Left lung (tissue), 4 donors: ENCODE measurements at regions not wholly inside any gene's neighbourhood (a gene's known extent, or its start where the extent isn't known, plus 50 kb on each side); places are given as distances from the start of the nearest gene placed in this dataset.
"Not testable (repeated sequence)": the region's sequence is repeated elsewhere in the genome, so short reads cannot be mapped to it uniquely, and the experiment has no call there.

Experiments
- ATAC-seq: fragments of 200-7000 bp; cut with Tn5 transposase; one replicate; pipeline ENCODE4 v1.9.1; 2020; ENCODE audit warnings: moderate library complexity
- DNase-seq, 4 donors: peaks; one replicate each; pipeline ENCODE4 v3.0.0-alpha.2; 2013 to 2020
- H3K27ac ChIP-seq, 2 donors: fragments of 200-600 bp; sonication (generic) in 1 of 2; one replicate each; pipeline versions ENCODE4 v1.5.0 to v1.8.0; 2020 to 2021
- H3K27me3 ChIP-seq, 2 donors: fragments of 200-600 bp; sonication (generic) in 1 of 2; one replicate each; pipeline versions ENCODE4 v1.5.0 to v1.8.0; 2020 to 2021
- H3K36me3 ChIP-seq, 2 donors: fragments of 200-600 bp; sonication (generic) in 1 of 2; one replicate each; pipeline versions ENCODE4 v1.5.0 to v1.8.0; 2020 to 2021
- H3K4me1 ChIP-seq, 2 donors: fragments of 200-600 bp; one replicate each; pipeline ENCODE4 v1.8.0; 2021
- H3K4me3 ChIP-seq, 2 donors: fragments of 200-600 bp; sonication (generic) in 1 of 2; one replicate each; pipeline versions ENCODE4 v1.5.0 to v1.8.0; 2020 to 2021; ENCODE audit warnings: mild to moderate bottlenecking in 1 of 2
- H3K9me3 ChIP-seq, 2 donors: fragments of 200-600 bp; sonication (generic) in 1 of 2; one replicate each; pipeline versions ENCODE4 v1.5.0 to v1.8.0; 2020 to 2021
- intact Hi-C, 2 donors: fragments of 100-400 bp; cut with DNase I; formaldehyde crosslinking; loops; one replicate each; pipeline versions ENCODE4 v1.11.2 to v1.14.2; 2022
- TF ChIP-seq, protein P1 (sequence below), 2 donors: fragments of 200-600 bp; sonication (generic) in 1 of 2; IDR thresholded peaks; one replicate each; pipeline versions ENCODE4 v1.5.0 to v1.8.0; 2021; ENCODE audit warnings: antibody characterized with exemption in 2 of 2
- donor health status: DM: no; HTN: yes; CAD: no.
- donor health status: DM: no; HTN: no; CAD: no.

DNA sequence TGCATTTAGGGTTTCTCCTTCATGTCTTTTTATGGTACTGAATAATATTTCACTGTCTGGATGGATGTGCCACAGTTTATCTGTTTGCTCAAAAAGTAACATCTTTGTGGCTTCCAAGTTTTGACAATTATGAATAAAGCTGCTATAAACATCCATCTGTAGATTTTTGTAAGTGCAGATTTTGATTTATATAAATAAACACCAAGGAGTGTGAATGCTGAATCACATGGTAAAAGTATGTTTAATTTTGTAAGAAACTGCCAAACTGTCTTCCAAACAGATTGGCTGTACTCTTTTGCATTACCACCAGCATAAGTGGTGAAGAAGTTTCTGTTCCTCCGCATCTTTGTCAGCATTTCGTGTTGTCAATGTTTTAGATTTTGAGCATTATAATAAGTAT lies 158.7 kb upstream of the GIMD1 start:
- H3K4me1 ChIP-seq, result no peaks in the 10 kb centered on the region
- intact Hi-C loops, result no loop called here
- no peak overlapping the region for H3K27ac ChIP-seq
- no peaks in the 10 kb centered on the region for H3K36me3 ChIP-seq
- no peaks in the 10 kb centered on the region for H3K9me3 ChIP-seq
- ATAC-seq, result no peak
- no peak for DNase-seq
- H3K4me3 ChIP-seq, result no peak overlapping the region
- no peaks in the 10 kb centered on the region for H3K27me3 ChIP-seq
- TF ChIP-seq, protein P1, sequence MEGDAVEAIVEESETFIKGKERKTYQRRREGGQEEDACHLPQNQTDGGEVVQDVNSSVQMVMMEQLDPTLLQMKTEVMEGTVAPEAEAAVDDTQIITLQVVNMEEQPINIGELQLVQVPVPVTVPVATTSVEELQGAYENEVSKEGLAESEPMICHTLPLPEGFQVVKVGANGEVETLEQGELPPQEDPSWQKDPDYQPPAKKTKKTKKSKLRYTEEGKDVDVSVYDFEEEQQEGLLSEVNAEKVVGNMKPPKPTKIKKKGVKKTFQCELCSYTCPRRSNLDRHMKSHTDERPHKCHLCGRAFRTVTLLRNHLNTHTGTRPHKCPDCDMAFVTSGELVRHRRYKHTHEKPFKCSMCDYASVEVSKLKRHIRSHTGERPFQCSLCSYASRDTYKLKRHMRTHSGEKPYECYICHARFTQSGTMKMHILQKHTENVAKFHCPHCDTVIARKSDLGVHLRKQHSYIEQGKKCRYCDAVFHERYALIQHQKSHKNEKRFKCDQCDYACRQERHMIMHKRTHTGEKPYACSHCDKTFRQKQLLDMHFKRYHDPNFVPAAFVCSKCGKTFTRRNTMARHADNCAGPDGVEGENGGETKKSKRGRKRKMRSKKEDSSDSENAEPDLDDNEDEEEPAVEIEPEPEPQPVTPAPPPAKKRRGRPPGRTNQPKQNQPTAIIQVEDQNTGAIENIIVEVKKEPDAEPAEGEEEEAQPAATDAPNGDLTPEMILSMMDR (IDR thresholded peaks at IDR 0.05), result no peak

DNA sequence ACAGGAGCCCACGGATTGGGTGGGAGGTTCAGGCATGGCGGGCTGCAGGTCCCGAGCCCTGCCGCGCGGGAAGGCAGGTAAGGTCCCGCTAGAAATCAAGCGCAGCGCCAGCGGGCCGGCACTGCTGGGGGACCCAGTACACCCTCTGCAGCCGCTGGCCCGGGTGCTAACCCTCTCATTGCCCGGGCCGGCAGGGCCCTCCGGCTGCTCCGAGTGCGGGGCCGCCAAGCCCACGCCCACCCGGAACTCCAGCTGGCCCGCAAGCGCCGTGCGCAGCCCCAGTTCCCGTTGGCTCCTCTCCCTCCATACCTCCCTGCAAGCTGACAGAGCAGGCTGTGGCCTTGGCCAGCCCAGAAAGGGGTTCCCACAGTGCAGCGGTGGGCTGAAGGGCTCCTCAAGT lies 156.8 kb upstream of the GIMD1 start:
- H3K9me3 ChIP-seq, H3K27me3 ChIP-seq, ATAC-seq, H3K27ac ChIP-seq, H3K4me3 ChIP-seq, intact Hi-C loops, H3K4me1 ChIP-seq, H3K36me3 ChIP-seq: not testable (repeated sequence)
- DNase-seq, result peak in 1 of 4 donors; percentile 69

DNA sequence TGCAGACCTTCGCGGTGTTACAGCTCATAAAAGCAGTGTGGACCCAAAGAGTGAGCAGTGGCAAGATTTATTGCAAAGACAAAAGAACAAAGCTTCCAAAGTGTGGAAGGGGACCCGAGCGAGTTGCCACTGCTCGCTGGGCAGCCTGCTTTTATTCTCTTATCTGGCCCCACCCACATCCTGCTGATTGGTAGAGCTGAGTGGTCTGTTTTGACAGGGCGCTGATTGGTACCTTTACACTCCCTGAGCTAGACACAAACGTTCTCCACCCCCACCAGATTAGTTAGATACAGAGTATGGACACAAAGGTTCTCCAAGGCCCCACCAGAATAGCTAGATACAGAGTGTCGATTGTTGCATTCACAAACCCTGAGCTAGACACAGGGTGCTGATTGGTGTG lies 156.2 kb upstream of the GIMD1 start:
- H3K27ac ChIP-seq, ATAC-seq, intact Hi-C loops, H3K27me3 ChIP-seq, H3K9me3 ChIP-seq, H3K4me3 ChIP-seq, H3K36me3 ChIP-seq, DNase-seq, H3K4me1 ChIP-seq: not testable (repeated sequence)

GRCh38 chr4:106522839-106523238 lies 154.3 kb upstream of the GIMD1 start:
- TF ChIP-seq, protein P1 (IDR thresholded peaks at IDR 0.05), result no peak
- H3K9me3 ChIP-seq, result no peaks in the 10 kb centered on the region
- H3K4me3 ChIP-seq, result no peak overlapping the region
- H3K27ac ChIP-seq, result no peak overlapping the region
- intact Hi-C loops, result no loop called here
- H3K4me1 ChIP-seq, result no peaks in the 10 kb centered on the region
- no peak for ATAC-seq
- H3K27me3 ChIP-seq, result no peaks in the 10 kb centered on the region
- H3K36me3 ChIP-seq, result no peaks in the 10 kb centered on the region
- DNase-seq, result no peak

DNA sequence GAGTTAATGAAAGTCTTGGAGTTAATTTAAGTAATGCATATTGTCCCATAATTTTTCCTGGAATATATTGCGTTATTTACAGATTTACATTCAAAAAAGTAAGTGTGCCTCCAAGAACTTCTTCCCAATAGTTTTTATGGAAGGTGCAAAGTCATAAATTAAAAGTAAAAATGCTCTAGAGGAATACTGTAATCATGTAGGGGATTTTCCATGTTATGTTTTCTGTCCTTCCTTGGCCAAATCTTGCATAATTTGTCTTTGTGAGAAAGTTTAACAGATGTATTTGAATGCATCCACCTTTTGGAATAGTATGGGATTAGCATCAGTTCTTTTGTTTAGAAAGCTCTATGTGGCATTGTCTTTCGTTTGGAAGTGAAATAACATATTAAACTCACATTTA lies 144.1 kb upstream of the GIMD1 start:
- H3K36me3 ChIP-seq, result no peaks in the 10 kb centered on the region

DNA sequence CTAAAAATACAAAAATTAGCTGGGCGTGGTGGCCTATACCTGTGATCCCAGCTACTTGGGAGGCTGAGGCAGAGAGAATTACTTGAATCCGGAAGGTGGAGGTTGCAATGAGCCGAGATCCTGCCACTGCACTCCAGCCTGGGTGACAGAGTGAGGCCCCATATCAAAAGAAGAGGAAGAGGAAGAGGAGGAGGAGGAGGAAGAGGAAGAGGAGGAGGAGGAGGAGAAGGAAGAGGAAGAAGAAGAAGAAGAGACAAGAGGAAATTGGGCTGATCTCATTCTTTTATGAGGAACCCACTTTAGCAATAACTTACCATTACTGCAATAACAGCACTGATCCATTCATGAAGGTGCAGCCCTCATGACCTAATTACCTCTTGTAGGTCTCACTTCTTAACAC lies 138.9 kb upstream of the GIMD1 start:
- TF ChIP-seq, protein P1 (IDR thresholded peaks at IDR 0.05), result no peak
- H3K4me1 ChIP-seq, result no peaks in the 10 kb centered on the region
- no peak overlapping the region for H3K4me3 ChIP-seq
- DNase-seq (no peak), ATAC-seq (no peak)
- no peak overlapping the region for H3K27ac ChIP-seq
- H3K27me3 ChIP-seq, result no peaks in the 10 kb centered on the region
- no peaks in the 10 kb centered on the region for H3K9me3 ChIP-seq
- intact Hi-C loops, result no loop called here
- no peaks in the 10 kb centered on the region for H3K36me3 ChIP-seq

More for the DNA sequence above, 144.1 kb upstream of the GIMD1 start:
- H3K4me1 ChIP-seq, result no peaks in the 10 kb centered on the region
- H3K9me3 ChIP-seq, result no peaks in the 10 kb centered on the region
- ATAC-seq (no peak), DNase-seq (no peak)
- H3K27me3 ChIP-seq, result no peaks in the 10 kb centered on the region
- H3K27ac ChIP-seq, result no peak overlapping the region
- H3K4me3 ChIP-seq, result no peak overlapping the region
- TF ChIP-seq, protein P1 (IDR thresholded peaks at IDR 0.05), result no peak
- intact Hi-C loops, result no loop called here
